ENCODE measurements at regions not wholly inside any gene's neighbourhood (a gene's known extent, or its start where the extent isn't known, plus 50 kb on each side); places are given as distances from the start of the nearest gene placed in this dataset.
"Not testable (repeated sequence)": the region's sequence is repeated elsewhere in the genome, so short reads cannot be mapped to it uniquely, and the experiment has no call there.

GRCh38 chr22:27300536-27301285 lies 500.8 kb downstream of the MN1 start:
- DNase-seq, result no peak

GRCh38 chr22:27302501-27302900 lies 499.1 kb downstream of the MN1 start:
- DNase-seq, result no peak

GRCh38 chr22:27303718-27304117 lies 497.8 kb downstream of the MN1 start:
- no peak for DNase-seq

- no peak for DNase-seq
Measured at GRCh38 chr22:27306771-27307170, 494.8 kb downstream of the MN1 start.

GRCh38 chr22:27307545-27308247 lies 493.9 kb downstream of the MN1 start:
- DNase-seq, result no peak

GRCh38 chr22:27308513-27308912 lies 493.0 kb downstream of the MN1 start:
- no peak for DNase-seq

- no peak for DNase-seq
Measured at GRCh38 chr22:27309697-27310096, 491.9 kb downstream of the MN1 start.

- DNase-seq, result no peak
Measured at GRCh38 chr22:27310966-27311697, 490.4 kb downstream of the MN1 start.

- no peak for DNase-seq
Measured at GRCh38 chr22:27311698-27312550, 489.6 kb downstream of the MN1 start.

GRCh38 chr22:27312565-27312964 lies 489.0 kb downstream of the MN1 start:
- no peak for DNase-seq

- DNase-seq, result no peak
Measured at GRCh38 chr22:27312966-27313855, 488.3 kb downstream of the MN1 start.

- no peak for DNase-seq
Measured at GRCh38 chr22:27314276-27314807, 487.2 kb downstream of the MN1 start.

GRCh38 chr22:27315833-27316232 lies 485.7 kb downstream of the MN1 start:
- no peak for DNase-seq

- no peak for DNase-seq
Measured at GRCh38 chr22:27317096-27317495, 484.5 kb downstream of the MN1 start.

GRCh38 chr22:27317971-27318428 lies 483.6 kb downstream of the MN1 start:
- no peak for DNase-seq

- DNase-seq, result no peak
Measured at GRCh38 chr22:27318516-27318915, 483.0 kb downstream of the MN1 start.

- no peak for DNase-seq
Measured at GRCh38 chr22:27323661-27324060, 477.9 kb downstream of the MN1 start.

- not testable (repeated sequence) for DNase-seq
Measured at GRCh38 chr22:27324908-27325307, 476.6 kb downstream of the MN1 start.

- no peak for DNase-seq
Measured at GRCh38 chr22:27327497-27327896, 474.1 kb downstream of the MN1 start.

GRCh38 chr22:27327981-27328721 lies 473.4 kb downstream of the MN1 start:
- no peak for DNase-seq

All from T-helper 1 cell (primary cell).